Ishikawa (cell line): ENCODE measurements at regions not wholly inside any gene's neighbourhood (a gene's known extent, or its start where the extent isn't known, plus 50 kb on each side); places are given as distances from the start of the nearest gene placed in this dataset.

Experiments
- CEBPB ChIP-seq: IDR thresholded peaks from 2 replicates; pipeline ENCODE4 v1.6.1; 2012
- CREB1 ChIP-seq: IDR thresholded peaks from 2 replicates; pipeline ENCODE4 v1.6.1; 2012; ENCODE audit warnings: low read depth
- EGR1 ChIP-seq: IDR thresholded peaks from 2 replicates; pipeline ENCODE4 v1.6.1; 2012
- EP300 ChIP-seq: IDR thresholded peaks from 2 replicates; pipeline ENCODE4 v1.6.1; 2012; ENCODE audit warnings: borderline replicate concordance
- FOXM1 ChIP-seq: IDR thresholded peaks from 2 replicates; pipeline ENCODE4 v1.6.1; 2012; ENCODE audit warnings: low read depth, borderline replicate concordance
- MAX ChIP-seq: IDR thresholded peaks from 2 replicates; pipeline ENCODE4 v1.6.1; 2012
- NFIC ChIP-seq: IDR thresholded peaks from 2 replicates; pipeline ENCODE4 v1.6.1; 2012
- RAD21 ChIP-seq: IDR thresholded peaks from 2 replicates; pipeline ENCODE4 v1.6.1; 2012; ENCODE audit warnings: low read depth
- TAF1 ChIP-seq: IDR thresholded peaks from 2 replicates; pipeline ENCODE4 v1.6.1; 2012; ENCODE audit warnings: low read depth, mild to moderate bottlenecking
- TCF12 ChIP-seq: IDR thresholded peaks from 2 replicates; pipeline ENCODE4 v1.6.1; 2012; ENCODE audit warnings: low read depth
- TEAD4 ChIP-seq: IDR thresholded peaks from 2 replicates; pipeline ENCODE4 v1.6.1; 2012
- USF1 ChIP-seq: IDR thresholded peaks from 2 replicates; pipeline ENCODE4 v1.6.1; 2012
- YY1 ChIP-seq: IDR thresholded peaks from 2 replicates; pipeline ENCODE4 v1.6.1; 2012; ENCODE audit warnings: low read depth
- ZBTB7A ChIP-seq: IDR thresholded peaks from 2 replicates; pipeline ENCODE4 v1.6.1; 2012; ENCODE audit warnings: low read depth
- TF ChIP-seq, protein P1 (sequence below): IDR thresholded peaks from 2 replicates; pipeline ENCODE4 v1.6.1; 2012; ENCODE audit warnings: low read depth, mild to moderate bottlenecking

DNA sequence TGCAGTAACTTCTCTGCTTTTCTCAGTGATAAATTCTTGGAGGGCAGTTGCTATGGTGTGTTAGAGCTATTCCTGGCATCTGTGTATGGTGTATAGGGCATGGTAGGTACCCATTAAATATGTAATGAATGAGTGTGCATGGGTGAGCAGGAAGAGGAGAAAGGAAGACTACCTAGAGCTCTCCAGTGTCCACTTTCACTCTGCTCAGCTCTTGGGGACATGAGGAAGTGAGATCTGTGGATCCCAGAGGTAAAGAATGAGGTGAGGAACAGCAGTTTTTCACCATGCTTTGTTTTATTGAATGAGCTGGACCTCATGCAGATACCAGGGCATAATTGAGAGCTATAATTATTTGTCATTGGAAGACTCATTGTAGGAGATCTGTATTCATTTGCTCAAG, 444.8 kb upstream of the RGS6 start:
- TF ChIP-seq YY1 (no peak), ZBTB7A (no peak), CEBPB (no peak)

DNA sequence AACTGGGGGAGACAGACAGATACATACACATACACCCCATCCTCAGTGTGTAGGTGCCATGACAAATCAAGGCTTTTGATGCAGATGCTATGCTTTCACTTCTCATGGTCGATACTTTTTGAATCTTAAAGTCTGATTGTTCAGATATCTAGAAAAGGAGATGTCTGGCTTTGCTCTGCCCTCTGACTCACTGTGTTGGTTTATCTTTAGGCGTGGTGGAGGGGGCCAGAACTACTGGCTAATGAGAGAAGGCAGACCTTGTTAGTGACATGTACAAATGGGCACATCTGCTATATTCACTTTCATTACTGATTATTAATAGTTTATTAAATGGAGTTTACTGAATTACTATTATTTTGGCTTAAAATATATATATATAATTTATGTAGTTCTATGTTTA, 444.3 kb upstream of the RGS6 start:
- TF ChIP-seq ZBTB7A (no peak), NFIC (no peak), MAX (no peak), TAF1 (no peak), RAD21 (no peak), CEBPB (no peak), EGR1 (no peak), EP300 (no peak), TCF12 (no peak)

GRCh38 chr14:71488703-71489191, 443.5 kb upstream of the RGS6 start:
- TF ChIP-seq USF1 = no peak
- TF ChIP-seq CEBPB = no peak
- TF ChIP-seq, protein P1, sequence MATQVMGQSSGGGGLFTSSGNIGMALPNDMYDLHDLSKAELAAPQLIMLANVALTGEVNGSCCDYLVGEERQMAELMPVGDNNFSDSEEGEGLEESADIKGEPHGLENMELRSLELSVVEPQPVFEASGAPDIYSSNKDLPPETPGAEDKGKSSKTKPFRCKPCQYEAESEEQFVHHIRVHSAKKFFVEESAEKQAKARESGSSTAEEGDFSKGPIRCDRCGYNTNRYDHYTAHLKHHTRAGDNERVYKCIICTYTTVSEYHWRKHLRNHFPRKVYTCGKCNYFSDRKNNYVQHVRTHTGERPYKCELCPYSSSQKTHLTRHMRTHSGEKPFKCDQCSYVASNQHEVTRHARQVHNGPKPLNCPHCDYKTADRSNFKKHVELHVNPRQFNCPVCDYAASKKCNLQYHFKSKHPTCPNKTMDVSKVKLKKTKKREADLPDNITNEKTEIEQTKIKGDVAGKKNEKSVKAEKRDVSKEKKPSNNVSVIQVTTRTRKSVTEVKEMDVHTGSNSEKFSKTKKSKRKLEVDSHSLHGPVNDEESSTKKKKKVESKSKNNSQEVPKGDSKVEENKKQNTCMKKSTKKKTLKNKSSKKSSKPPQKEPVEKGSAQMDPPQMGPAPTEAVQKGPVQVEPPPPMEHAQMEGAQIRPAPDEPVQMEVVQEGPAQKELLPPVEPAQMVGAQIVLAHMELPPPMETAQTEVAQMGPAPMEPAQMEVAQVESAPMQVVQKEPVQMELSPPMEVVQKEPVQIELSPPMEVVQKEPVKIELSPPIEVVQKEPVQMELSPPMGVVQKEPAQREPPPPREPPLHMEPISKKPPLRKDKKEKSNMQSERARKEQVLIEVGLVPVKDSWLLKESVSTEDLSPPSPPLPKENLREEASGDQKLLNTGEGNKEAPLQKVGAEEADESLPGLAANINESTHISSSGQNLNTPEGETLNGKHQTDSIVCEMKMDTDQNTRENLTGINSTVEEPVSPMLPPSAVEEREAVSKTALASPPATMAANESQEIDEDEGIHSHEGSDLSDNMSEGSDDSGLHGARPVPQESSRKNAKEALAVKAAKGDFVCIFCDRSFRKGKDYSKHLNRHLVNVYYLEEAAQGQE = no peak
- TF ChIP-seq TCF12 = no peak
- no peak for TF ChIP-seq RAD21
- TF ChIP-seq CREB1 = no peak

- TF ChIP-seq FOXM1 (no peak), CREB1 (no peak), RAD21 (no peak), TAF1 (no peak), USF1 (no peak), EP300 (no peak), YY1 (no peak), MAX (no peak), TCF12 (no peak), ZBTB7A (no peak), CEBPB (no peak), NFIC (no peak), TEAD4 (no peak), EGR1 (no peak)
- TF ChIP-seq, protein P1 = no peak
Measured at GRCh38 chr14:71489742-71490141, 442.5 kb upstream of the RGS6 start.

GRCh38 chr14:71491931-71492330, 440.3 kb upstream of the RGS6 start:
- no peak for TF ChIP-seq YY1
- no peak for TF ChIP-seq NFIC
- TF ChIP-seq, protein P1 = no peak
- no peak for TF ChIP-seq ZBTB7A
- no peak for TF ChIP-seq TAF1
- TF ChIP-seq TEAD4 = no peak

DNA sequence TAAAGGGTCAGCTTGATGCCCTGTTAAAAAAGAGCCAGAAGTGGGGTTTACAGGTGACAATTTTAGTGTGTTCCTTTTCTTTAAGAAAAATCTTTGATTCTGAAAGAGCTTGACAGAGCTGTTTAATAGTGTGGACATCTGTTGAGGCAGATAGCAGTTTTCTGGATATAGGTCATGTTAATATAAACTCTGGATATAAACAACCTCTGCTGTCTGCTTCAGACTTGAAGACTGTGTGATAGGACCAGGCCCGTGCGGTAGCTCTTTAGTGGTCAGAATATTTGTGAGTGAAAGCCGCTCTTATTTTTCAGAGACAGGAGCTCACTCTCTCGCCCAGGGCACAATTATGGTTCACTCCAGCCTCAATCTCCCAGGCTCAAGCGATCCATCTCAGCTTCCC, 439.9 kb upstream of the RGS6 start:
- TF ChIP-seq RAD21 = no peak
- no peak for TF ChIP-seq MAX
- TF ChIP-seq TAF1 = no peak
- no peak for TF ChIP-seq ZBTB7A
- TF ChIP-seq USF1 = no peak
- no peak for TF ChIP-seq NFIC
- TF ChIP-seq FOXM1 = no peak
- TF ChIP-seq TEAD4 = no peak
- TF ChIP-seq CEBPB = no peak
- TF ChIP-seq CREB1 = no peak
